Coronary artery (tissue), 2 donors: ENCODE measurements at regions not wholly inside any gene's neighbourhood (a gene's known extent, or its start where the extent isn't known, plus 50 kb on each side); places are given as distances from the start of the nearest gene placed in this dataset.

Experiments used
- DNase-seq: peaks from one replicate; pipeline ENCODE4 v3.0.0-alpha.2; 2017; ENCODE audit warnings: low spot score
- H3K27ac ChIP-seq, 2 donors: fragments of 200-600 bp; sonication (generic); one replicate each; pipeline ENCODE4 v1.5.1; 2016 to 2019
- H3K4me3 ChIP-seq: fragments of 200-600 bp; sonication (generic); 2 replicates; pipeline ENCODE4 v1.5.1; 2016; ENCODE audit warnings: mild to moderate bottlenecking, moderate library complexity
- TF ChIP-seq, protein P1 (sequence below): fragments of 200-600 bp; sonication (generic); IDR thresholded peaks from one replicate; pipeline ENCODE4 v1.5.1; 2019; ENCODE audit warnings: antibody characterized with exemption

DNA sequence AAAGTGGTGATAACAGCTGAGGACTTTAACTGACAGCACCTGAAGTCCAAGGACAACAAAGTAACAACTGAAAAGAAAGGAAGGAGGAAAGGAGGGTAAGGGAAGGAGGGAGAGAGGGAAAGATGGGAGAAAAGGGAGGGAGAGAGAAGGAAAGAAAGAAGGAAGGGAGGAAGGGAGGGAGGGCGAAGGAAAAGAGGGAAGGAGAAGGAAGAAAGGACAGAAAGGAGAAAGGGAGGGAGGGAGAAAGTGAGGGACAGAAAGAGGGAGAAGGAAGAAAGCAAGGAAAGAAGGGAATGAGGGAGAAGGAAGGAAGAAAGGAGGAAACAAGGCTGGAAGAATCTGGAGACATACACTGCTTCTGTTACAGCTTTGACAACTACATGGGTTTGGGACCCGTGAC, 494.4 kb downstream of the FUT8 start:
- TF ChIP-seq, protein P1, sequence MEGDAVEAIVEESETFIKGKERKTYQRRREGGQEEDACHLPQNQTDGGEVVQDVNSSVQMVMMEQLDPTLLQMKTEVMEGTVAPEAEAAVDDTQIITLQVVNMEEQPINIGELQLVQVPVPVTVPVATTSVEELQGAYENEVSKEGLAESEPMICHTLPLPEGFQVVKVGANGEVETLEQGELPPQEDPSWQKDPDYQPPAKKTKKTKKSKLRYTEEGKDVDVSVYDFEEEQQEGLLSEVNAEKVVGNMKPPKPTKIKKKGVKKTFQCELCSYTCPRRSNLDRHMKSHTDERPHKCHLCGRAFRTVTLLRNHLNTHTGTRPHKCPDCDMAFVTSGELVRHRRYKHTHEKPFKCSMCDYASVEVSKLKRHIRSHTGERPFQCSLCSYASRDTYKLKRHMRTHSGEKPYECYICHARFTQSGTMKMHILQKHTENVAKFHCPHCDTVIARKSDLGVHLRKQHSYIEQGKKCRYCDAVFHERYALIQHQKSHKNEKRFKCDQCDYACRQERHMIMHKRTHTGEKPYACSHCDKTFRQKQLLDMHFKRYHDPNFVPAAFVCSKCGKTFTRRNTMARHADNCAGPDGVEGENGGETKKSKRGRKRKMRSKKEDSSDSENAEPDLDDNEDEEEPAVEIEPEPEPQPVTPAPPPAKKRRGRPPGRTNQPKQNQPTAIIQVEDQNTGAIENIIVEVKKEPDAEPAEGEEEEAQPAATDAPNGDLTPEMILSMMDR, result no peak
- no peak for DNase-seq
- Histone ChIP-seq H3K4me3 (no peak overlapping the region), H3K27ac (no peak overlapping the region)

DNA sequence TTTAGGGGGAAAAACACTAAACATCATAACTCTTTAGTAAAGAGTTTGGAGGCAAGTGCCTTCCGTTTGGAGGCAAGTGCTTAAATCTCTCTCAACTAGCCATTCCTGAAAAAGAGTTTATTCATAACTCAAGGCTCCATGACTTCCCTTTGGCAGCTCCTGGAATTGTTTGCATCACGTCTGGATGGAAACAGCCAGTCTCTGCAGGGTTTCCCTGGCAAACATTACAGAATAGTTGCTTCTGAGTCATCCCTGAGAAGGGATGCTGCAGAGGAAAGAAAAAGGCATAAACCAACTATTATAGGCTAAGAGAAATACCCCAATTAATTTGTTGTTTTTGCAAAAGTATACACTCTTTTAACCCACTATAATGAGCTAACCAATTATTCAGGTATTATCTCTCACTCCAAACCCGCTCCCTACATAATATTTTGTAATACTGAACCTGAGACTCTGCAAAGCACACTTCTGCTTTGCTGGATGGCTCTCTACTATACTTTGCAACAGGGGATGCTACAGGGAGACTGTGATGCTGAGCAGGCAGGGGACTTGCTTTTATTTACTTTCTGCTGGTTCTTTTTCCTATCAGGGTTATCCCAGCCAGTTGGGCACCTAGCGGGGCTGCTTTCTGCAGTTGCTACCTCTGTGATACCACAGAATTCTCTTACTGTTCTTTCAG, 497.7 kb downstream of the FUT8 start:
- no peak for DNase-seq
- Histone ChIP-seq H3K4me3 (no peak overlapping the region), H3K27ac (no peak overlapping the region)
- TF ChIP-seq, protein P1, result no peak

DNA sequence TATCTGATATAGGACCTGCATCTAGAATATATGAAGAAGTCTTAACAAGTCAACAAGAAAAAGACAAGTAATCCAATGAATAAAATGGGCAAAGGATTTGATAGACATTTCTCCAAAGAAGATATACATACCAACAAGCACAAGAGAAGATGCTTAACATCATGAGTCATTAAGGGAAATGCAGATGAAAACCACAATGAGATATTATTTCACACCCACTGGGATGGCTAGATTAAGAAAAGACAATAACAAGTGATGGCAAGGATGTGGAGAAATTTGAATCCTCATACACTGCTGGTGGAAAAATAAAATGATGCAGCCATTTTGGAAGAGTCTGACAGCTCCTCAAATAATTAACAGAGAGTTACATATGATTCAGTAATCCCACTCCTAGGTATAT, 502.6 kb downstream of the FUT8 start:
- no peak overlapping the region for H3K4me3 ChIP-seq
- no peak overlapping the region for H3K27ac ChIP-seq
- TF ChIP-seq, protein P1, result no peak
- no peak for DNase-seq

DNA sequence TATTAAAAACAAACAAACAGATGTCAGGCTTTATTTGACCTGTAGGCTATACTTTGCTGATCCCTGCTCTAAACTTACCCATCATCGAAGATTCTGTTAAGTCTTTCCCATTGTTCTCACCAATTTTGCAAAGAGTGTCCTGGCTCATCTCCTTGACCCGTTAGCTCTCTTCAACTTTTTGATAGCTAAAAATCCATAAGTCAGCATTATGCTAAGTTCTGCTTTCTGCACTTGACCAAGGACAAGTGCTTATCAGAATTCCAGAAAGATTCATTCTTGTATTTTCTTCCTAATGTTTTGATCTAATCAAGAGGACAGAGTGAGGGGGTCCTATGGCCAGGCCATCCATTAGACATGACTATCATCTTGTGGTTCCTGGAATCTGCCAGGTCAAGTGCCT, 503.5 kb downstream of the FUT8 start:
- H3K4me3 ChIP-seq, result no peak overlapping the region
- DNase-seq, result no peak
- no peak overlapping the region for H3K27ac ChIP-seq
- TF ChIP-seq, protein P1, result no peak

DNA sequence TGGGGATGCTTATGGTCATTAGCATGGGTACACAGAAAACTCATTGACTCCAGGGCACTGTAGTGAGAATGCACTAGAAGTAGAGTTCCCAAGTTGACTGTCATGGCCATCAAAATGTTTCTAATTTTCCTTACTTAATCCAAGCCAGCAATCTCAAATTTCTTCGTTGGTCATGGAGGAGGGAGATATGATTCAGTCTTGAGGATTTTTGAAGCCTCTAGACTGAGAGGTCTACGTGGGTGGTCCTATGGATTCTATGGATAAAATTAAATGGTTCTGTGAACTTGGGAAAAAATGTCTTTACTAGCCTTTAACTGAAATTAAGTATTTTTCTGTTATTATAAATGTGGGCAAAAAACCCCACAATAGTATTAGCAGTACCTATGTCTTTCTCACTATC, 508.5 kb downstream of the FUT8 start:
- no peak overlapping the region for H3K4me3 ChIP-seq

DNA sequence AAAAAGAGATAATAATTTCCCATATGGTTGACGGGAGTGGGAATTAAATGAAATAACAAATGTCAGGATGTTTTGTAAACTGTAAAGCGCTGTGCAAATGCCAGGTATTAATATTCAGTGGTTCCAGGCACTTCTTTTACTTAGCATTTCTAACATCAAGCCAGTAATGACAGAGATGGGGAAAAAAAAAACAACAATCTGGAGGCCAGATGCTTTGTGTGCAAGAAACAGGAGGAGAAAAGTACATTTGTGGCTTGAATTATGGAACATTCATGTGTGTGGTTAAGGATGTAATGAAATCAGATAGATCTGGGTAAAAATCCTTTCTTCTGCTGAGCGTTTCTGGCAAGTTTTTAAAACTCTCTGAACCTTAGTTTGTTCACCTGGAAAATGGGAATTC, 509.6 kb downstream of the FUT8 start:
- no peak for DNase-seq
- no peak overlapping the region for H3K27ac ChIP-seq
- H3K4me3 ChIP-seq, result no peak overlapping the region
- TF ChIP-seq, protein P1, result no peak

More for the DNA sequence above, 508.5 kb downstream of the FUT8 start:
- TF ChIP-seq, protein P1, result no peak
- DNase-seq, result no peak
- no peak overlapping the region for H3K27ac ChIP-seq

DNA sequence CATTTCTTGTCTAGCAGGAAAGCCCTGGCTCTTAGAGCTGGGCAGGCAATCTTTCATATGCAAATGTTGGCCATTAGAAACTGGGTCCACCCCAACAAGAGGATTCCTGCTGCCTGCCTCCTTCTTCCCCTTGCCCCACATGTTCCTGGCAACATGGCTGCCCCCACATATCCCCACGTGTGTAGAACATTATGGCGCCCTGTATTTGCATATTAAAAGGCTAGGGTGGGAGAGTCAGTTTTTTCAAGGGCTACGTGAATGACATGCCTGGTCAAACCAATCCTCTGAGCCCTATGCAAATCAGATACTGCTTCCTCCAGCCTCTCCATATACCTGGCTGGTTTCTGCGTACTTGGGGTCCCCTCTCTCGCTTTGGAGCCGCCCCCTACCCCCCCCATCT, 514.0 kb downstream of the FUT8 start:
- no peak for DNase-seq
- TF ChIP-seq, protein P1, result no peak
- Histone ChIP-seq H3K4me3 (no peak overlapping the region), H3K27ac (no peak overlapping the region)
